Glomerular endothelial cell (primary cell): ENCODE measurements at regions not wholly inside any gene's neighbourhood (a gene's known extent, or its start where the extent isn't known, plus 50 kb on each side); places are given as distances from the start of the nearest gene placed in this dataset.
"Not testable (repeated sequence)": the region's sequence is repeated elsewhere in the genome, so short reads cannot be mapped to it uniquely, and the experiment has no call there.

ENCODE experiments used
- DNase-seq: peaks from one replicate; pipeline ENCODE4 v3.0.0-alpha.2; 2011; ENCODE audit warnings: low read depth, low spot score; ENCODE audit errors: extremely low read depth

DNA sequence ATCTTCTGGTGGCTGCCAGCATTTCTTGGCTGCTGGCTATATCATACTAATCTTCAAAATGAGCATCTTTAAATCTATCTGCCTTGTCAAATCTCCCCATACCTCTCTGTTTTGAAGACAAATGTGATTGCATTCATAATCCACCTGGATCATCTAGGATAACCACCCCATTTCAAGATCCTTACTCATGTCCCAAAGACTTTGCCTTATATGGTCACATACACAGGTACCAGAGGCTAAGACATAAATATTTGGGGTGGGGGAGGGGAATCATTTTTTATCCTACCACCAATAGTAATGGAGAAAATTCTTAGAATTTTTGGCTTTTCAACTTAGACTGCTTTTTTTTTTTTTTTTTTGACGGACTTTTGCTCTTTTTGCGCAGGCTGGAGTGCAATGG is 970.8 kb downstream of the PLOD2 start:
- no peak for DNase-seq

GRCh38 chr3:145190761-145191160 is 970.2 kb downstream of the PLOD2 start:
- no peak for DNase-seq

- DNase-seq = peak; percentile 42
Observed at GRCh38 chr3:145191543-145191942, 969.4 kb downstream of the PLOD2 start.

- no peak for DNase-seq
Observed at GRCh38 chr3:145197051-145197820, 963.7 kb downstream of the PLOD2 start.

- no peak for DNase-seq
Observed at GRCh38 chr3:145197821-145198220, 963.2 kb downstream of the PLOD2 start.

GRCh38 chr3:145209561-145209960 is 951.4 kb downstream of the PLOD2 start:
- no peak for DNase-seq

DNA sequence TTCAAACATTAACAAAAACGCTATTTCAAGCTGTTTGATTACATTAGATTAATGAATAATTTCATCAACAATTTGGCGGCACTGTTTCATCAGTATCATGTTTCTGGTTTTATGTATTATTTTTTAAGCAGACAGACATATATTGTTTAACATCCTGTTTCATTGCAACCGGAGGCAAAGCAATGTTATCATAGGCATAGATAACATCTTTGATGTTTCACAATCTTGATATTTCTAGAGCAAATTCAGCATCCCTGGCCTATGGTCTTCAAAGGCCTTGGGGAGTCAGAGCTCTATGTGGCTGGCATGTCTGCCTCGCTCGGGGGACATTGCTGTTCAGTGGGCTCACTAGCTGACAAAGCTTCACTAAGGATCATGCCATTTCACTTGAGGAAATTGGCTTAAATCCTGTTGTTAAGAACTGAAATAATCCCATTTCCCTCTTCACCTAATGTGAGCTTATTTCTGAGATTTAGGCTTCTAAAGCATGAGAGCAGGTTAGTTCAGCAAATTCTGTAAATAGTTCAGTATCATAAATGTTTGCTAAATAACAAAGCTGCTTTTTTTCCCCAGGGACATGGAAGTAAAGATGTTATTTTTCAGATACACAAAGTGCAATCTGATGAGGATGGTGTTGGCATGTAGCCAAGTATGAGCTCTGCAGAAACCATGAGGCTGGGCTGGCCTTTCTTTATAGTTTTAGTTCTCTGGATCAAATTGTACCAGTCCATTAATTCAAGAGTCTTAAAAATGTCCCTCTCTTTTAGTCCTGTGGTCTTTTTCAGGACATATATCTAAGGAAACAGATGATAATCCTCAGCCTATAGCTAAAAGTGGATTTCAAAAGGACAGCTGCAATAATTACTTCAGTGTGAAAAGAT is 941.4 kb downstream of the PLOD2 start:
- no peak for DNase-seq

DNA sequence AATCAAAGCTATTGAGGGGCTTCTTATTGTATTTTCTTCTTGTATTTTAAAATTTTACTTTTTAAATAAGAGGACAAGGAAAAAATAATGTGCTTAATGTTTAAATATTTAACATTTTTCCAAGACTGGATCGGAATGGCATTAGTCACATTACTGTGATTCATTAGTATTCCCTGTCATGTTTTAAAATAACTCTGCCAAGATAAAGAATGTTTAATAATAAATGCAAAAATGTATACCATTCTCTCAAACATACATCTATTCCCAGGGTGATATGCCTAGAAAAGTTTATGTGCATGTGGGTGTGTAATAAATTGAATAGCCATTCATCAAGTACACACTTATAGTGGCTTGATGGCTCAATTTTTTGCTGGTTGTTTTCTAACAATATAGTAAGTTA is 936.1 kb downstream of the PLOD2 start:
- DNase-seq = no peak

DNA sequence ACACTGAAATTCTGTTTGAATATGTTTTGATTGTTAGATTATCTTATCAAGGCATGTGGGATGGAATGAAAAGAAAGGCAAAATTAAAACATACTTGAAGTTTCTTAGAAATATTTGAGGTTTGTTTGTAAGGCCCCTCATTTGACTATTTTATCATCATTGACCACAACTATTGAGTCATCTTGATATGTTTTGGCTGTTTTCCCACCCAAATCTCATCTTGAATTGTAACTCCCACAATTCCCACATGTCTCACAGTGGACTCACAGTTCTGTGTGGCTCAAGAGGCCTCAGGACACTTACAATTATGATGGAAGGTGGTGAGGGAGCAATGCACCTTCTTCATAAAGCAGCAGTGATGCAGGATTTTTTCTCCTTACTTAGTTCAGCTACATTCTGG is 917.1 kb downstream of the PLOD2 start:
- DNase-seq = no peak

- DNase-seq = no peak
Observed at GRCh38 chr3:145244327-145244726, 916.7 kb downstream of the PLOD2 start.

- DNase-seq = no peak
Observed at GRCh38 chr3:145246291-145246690, 914.7 kb downstream of the PLOD2 start.

- DNase-seq = no peak
Observed at GRCh38 chr3:145248928-145249327, 912.1 kb downstream of the PLOD2 start.

DNA sequence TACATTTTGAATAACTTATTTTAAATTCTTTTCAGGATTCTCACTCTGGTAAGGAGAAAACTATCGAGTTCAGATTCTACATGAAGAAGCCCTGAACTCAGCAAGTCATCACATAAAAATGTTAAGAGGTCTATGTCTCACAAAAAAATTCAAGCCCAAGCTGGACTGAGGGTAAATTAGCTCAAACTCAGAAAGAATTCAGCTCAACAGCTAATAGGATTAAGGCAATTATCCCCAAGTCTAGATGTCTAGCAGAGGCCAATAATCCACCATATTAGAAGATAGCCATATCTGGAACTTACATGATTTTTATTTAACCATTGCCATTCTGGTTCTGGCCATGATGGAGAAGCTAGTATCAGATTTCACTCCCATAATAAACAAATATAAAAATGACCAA is 909.7 kb downstream of the PLOD2 start:
- DNase-seq = no peak

DNA sequence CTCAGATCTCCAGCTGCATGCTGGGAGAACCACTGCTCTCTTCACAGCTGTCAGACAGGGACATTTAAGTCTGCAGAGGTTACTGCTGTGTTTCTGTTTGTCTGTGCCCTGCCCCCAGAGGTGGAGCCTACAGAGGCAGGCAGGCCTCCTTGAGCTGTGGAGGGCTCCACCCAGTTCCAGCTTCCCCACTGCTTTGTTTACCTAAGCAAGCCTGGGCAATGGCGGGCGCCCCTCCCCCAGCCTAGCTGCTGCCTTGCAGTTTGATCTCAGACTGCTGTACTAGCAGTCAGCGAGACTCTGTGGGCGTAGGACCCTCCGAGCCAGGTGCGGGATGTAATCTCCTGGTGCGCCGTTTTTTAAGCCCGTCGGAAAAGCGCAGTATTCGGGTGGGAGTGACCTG is 903.0 kb downstream of the PLOD2 start:
- not testable (repeated sequence) for DNase-seq

- no peak for DNase-seq
Observed at GRCh38 chr3:145259166-145259880, 901.7 kb downstream of the PLOD2 start.

DNA sequence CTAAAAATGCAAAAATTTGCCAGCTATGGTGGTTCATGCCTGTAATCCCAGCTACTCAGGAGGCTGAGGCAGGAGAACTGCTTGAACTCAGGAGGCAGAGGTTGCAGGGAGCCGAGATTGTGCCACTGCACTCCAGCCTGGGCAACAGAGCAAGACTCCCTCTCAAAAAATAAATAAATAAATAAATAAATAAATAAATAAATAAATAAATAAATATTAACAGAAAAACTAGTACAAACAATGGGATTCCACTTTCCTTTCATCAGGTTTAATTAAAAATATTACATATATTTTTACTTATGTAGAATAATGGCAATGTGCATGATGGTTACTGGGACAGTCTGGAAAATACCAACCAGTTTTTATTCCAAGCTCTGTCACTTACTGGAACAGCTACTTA is 897.5 kb downstream of the PLOD2 start:
- DNase-seq = not testable (repeated sequence)

GRCh38 chr3:145266368-145266767 is 894.6 kb downstream of the PLOD2 start:
- no peak for DNase-seq

DNA sequence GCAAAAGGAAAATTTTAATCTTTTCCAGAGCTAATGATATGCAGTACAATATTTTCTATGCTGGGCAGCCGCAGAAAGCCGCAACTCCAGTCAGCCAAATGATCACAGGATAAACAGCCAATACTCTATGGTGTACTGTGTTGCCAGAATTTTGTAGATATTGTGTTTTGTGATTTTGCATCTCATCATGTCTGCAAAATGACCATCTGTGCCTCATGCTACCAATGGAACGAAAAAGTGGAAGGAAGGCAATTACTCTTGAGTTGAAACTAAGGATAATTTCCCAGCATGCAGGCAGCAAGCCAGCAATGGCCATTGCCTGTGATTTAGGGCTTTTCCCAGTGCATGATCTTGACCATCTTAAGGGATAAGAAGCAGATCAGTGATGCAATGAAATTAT is 891.9 kb downstream of the PLOD2 start:
- no peak for DNase-seq

DNA sequence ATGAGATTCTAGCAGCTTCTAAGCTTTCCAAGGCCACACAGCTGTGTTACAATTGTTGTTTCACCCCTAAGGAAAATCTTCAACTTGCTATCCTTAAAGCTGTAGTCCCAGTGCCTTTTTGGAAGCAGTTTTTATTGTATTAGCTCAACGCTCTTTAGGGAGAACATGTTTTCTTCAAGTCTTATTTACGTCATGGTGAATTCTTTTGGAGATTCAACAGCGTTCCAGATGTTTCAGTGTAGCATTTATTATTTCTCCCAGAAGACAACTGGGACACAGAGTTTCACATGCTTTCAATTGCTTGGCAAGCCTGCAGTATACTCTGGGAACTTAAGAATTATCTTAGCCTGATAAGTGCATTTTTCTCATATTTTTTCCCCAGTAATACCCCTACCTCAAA is 888.3 kb downstream of the PLOD2 start:
- DNase-seq = no peak

DNA sequence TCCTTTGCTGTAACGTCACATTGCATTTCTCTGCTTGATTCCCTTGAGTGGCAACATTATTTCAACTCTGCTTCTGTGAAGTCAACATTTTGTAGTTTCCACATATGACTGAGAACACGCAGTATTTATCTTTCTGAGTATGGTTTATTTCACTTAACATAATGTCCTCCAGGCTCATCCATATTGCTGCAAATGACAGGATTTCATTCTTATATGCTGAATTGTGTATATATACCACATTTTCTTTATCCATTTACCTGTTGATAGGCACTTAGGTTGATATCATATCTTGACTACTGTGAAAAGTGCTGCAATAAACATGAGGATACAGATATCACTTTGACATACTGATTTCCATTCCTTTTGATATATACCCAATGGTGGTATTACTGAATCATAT is 878.5 kb downstream of the PLOD2 start:
- no peak for DNase-seq

GRCh38 chr3:145286937-145287336 is 874.0 kb downstream of the PLOD2 start:
- DNase-seq = no peak
